Caki2 (cell line): ENCODE measurements at regions not wholly inside any gene's neighbourhood (a gene's known extent, or its start where the extent isn't known, plus 50 kb on each side); places are given as distances from the start of the nearest gene placed in this dataset.
"Not testable (repeated sequence)": the region's sequence is repeated elsewhere in the genome, so short reads cannot be mapped to it uniquely, and the experiment has no call there.

ENCODE experiments used
- DNase-seq: peaks from one replicate; pipeline ENCODE4 v3.0.0-alpha.2; 2015; ENCODE audit warnings: low read depth
- in situ Hi-C: cut with HindIII; loops from 2 replicates; pipeline ENCODE4 v1.10.0; 2016; ENCODE audit warnings: low sequenced_read_pairs, low pct_unique_long_range_greater_than_20kb, mixed read lengths

DNA sequence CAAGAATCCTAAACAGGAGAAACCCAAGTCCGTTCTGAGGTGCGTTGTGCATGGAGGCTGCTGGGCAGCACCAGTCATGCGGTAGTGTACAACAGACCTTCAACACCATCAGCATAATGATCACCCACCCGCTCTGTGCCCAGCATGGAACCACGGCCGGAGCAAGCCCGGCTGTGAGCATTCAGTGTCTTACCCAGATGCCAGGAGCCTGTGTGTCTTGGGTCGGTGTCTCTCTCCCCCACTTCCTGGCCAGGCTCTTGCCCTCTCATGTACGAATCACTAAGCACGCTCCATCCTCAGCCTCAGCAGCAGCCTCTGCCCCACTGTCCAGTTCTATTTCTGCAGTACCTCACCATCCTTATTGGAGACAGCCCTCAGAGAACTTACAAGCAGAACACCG, 231.6 kb upstream of the IRS2 start:
- in situ Hi-C loops = no loop called here
- DNase-seq = no peak

DNA sequence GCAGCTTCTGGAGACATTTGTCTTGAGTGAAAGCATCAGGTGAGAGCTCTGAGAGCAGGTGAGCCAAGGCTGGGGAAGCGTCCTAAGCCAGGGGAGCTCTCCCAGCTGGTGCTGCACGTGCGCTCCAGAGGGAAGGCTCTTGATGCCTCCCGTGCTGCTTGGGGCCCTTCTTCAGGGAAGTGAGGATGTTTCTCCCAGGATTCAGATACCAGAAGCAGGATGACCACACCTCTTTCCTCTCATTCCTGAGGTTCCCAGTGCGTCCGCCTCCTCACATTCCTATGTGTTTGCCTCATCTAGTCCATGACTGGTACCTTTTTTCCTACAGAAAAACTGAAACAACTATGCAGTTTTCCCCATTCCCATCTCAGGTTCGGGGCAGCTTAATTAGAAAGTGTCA, 231.0 kb upstream of the IRS2 start:
- in situ Hi-C loops = no loop called here
- DNase-seq = peak; percentile 87

DNA sequence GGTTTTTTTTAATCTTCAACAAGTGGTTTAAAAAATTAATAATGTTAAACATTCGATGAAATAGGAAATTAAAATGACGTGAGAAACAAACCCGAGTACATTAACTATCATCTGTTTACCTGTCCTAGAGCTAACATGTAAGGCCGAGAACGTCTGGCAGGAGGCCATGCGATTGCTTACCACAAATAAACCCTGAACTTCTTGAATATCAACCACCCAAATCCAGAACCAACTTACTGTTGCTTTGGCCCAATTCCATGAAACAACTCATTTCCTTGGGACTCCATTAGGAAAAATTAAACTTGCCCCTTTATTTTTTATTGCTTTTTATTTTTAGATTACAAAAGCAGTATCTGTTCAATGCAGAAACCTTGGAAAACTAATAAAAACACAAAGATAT, 228.9 kb upstream of the IRS2 start:
- in situ Hi-C loops = no loop called here
- no peak for DNase-seq

DNA sequence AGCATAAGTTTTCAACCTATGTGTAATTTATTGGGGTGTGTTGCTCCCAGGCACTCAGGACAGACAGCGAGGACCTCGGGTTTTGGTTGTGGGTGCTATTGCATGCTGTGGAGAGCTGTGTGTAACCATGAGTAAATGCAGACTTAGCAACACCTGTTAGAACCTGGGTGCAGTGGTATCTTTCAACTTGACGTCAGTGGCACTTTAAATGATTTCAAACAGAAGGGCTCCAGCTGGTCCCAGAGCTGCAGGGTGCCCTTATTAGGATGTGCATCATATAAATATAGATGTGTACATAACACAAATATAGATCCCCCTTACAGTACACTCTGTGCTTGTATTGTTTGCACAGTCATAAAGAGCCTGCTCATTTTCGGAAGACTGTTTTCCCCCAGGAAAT, 228.3 kb upstream of the IRS2 start:
- DNase-seq = no peak
- in situ Hi-C loops = no loop called here

DNA sequence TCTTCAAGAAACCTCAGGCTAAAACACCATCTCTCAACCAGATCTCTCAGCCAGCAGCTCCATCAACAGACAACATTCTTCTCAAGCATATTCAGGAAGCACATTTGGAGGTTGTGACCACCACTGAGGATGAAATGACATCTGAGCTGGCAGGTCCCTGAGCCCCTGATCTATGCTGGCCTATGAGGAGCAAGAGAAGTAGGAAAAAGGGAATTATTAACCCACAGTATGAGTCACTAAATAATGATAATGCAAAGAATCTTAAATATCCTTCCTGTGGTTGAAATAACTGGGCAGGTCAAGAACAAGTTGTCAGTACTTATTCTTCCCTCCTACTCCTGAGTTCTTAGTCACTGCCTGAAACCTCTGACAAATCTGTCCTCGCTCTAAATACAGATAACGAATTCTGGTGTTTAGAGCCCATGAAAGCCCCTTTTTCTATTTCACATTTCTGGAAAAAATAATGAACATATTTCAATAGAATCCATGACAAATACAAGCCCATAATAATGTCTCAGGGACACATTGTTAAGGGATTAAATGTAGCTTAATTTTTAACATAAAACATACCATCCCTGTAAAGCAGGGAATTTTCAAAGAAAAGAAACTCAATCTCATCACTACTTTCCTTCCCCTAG, 225.8 kb upstream of the IRS2 start:
- in situ Hi-C loops = no loop called here
- peak; percentile 98 for DNase-seq

DNA sequence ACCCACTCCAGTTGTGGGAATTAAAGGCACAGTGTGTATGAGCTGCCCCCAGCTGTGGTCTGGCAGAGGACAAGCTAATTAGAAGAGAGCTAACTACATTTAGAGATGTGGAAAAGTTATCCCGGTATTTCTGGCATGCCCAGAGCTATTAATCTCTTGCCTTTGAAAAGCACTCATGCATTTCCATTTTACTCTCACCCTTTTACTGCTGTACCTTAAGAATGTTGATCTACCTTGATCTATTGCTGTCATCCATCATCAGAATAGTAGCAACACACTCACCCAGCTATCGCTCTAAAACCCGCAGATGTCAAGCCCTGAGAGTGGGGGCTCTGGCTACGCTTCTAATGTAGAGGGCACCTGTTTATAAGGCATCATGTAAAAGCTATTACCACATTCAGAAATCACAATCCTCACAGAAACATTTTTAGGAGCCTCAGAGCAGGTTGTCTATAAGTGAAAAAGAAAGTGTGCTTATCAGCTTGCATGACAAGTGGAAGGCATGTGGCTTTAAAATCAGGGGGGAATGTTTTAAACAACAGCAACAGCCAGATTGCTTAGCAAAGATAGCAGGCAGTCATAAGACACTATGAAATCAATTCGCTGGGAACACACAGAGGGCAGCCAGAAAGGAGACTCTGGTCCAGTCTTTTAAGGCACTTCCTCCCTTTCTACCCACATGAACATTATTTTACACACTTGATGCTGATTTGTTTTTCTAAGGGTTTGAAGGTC, 224.2 kb upstream of the IRS2 start:
- in situ Hi-C loops = no loop called here
- DNase-seq = peak; percentile 92

DNA sequence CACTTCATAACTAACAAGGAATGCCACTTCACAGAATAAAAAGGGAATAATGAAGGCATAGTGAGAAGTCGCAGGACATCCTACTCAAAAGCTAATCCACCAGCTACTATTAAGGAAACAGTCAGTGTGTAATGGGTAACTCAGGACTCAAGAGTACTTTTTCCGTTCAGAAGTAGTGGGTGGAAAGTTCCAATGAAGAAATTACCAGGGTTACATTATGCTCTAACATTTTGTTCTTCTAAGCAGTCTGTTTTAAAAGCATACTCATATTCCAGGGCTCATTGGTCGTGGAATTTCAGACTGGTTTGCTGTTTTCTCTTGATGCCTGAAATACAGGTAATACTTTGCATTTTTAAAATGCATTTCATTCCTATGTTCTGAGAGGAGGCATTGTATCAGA, 222.4 kb upstream of the IRS2 start:
- DNase-seq = peak; percentile 83
- in situ Hi-C loops = no loop called here

DNA sequence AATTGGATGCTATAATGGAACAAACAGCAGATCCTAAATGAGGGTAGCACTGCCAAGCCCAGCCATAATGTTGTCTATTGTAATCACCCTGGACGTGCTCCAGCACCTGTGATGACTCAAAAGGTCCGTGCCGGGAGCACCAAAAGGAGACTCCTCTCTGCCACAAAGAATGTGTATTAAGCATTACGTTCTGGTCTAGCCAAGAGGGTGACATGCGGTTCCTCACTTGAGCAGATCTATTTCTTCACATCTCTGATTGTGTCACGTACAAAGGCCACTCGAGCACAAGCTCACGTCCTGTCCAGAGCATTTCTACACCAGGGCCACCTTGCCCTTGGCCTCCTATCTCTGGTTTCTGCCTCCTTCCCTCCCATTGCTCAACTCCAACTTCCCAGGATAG, 219.9 kb upstream of the IRS2 start:
- DNase-seq = peak; percentile 72
- in situ Hi-C loops = no loop called here

DNA sequence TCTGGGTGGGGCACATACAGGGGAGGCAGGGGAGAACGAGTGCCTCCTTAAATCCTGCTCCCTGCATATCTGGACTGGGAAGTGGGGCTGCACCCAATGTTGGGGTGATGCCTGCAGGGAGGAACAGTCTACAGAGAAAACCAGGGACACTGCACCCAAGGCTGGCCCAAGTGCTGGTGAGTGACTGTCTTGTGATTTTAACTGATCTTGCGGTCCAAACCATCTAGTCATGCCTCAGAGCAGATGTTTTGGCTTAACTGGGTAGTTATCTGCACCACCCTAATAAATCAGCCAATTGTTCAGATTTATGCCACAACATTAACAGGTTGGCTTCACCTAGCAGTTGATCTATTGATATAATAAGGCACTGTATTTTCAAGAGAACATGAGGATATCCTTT, 219.2 kb upstream of the IRS2 start:
- in situ Hi-C loops = no loop called here
- DNase-seq = no peak

DNA sequence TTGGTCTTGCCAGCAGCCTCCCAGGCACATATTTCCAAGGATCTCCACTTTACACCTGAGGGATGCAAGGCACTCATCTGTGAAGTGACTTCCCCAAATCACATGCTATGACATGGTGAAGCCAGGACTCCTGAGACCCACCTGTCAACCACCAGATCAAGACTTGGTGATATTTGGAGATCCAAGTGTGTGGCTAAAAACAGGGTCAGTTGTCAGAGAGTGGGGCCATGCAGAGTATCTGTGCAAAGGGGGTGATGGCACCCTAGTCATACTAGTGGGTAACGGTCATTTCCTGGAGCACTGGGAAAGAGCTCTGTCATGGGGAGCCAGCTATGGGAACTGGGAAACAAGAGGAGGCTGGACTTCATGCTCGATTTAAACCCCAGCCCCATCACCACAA, 218.4 kb upstream of the IRS2 start:
- no peak for DNase-seq
- in situ Hi-C loops = no loop called here

DNA sequence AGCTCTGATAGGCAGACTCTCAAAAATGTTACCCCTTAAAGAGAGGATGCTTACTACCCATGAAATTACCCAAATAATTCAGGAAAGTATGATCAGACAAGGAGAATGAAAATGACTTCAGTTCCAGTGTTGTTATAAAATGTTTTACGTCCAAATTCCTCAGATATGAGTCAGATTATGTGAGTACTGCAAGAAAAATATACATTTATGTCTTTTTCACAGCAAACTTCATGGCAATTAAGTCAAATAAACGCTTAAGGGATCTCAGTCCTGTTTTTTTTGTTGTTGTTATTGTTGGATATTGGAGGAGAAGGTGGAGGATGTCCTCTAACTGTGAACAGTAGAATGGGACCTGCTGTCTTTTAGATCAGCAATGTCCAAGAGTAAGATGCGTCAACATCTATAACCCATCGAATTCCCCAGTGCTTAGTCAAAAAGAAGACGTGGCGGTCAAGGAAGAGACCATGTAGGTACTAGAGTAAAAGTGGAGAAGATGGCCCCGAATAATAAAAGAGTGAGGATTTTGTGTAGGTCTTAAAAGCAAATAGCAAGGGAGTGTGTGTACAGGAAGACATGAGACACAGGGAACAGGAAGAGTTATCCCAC, 215.4 kb upstream of the IRS2 start:
- in situ Hi-C loops = no loop called here
- DNase-seq = peak; percentile 59

DNA sequence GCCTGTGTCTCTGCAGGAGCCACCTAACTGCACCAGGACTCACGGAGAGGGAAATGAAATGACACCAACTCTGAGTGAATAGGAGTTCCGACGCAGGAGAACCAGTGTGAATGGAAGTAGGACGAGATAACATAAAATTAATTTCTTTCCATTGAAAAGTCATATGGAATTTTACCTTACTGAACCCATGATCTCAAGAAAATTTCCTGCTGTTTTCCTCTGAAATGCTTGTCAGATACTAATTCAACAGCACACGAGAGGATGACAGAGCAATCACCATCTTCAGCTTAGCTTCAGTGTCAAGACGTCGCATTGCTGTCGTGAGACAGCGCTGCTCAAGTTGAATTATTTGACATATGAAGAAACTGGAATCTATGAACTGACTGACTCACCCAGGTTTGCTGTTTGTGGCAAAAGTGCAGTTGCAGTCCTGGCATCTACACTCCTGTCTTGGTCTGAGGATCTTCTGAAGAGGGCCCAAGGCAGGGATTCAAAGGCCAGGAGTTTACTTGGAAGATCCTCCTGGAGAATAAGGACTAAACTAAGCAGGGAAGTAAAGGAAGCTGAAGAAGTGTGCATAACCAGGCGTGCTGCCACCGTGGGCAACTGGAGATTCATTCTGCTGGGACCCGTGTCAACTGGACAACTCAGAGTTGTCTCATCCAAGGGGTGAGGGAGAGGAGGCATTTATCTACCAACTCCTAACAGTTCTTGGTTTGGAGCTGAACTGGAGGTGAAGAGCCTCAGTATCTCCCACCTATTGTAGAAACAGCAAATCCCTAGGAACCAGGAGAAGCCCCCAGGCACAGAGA, 214.4 kb upstream of the IRS2 start:
- DNase-seq = no peak
- in situ Hi-C loops = no loop called here

DNA sequence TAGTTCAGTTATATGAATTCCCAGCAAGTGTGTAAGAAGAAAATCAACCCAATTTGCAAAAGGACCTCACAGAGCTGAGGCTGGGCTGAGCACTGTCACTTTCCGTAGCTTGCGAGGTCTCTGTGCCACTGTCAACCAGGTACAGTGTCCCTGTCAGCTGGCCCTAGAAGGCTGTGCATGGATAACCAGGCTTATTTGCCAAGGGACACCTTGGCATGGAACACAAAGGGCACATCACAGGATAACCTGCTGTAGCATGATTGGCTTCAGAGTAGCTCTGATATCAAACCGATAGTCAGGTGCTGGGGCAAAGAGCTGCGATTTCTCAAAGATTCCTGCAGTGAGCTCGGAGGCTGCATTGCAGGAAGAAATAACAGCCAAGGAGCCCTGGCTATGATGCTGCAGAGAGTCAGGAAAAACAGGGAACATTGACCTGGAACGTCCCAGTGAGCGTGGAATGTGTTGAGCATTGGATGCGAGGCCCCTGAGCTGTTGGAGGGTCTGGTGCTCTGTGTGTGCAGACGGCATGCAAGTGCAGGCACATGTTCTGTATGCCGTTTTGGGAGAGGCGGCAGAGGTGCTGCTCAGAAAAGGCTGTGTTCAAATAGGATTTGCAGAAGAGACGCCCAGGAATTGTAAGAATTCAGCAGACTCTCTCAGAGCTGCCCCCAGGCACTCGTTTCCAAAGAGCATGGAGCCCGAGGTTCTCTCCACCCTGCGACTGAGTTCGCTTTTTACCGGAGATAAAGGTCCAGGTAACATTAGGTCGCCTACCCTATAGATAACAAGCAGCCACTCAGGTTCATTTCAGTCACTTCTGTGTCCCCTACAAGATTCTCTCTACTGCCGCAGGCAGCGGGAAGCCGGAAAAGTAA, 213.5 kb upstream of the IRS2 start:
- DNase-seq = no peak
- in situ Hi-C loops = no loop called here

DNA sequence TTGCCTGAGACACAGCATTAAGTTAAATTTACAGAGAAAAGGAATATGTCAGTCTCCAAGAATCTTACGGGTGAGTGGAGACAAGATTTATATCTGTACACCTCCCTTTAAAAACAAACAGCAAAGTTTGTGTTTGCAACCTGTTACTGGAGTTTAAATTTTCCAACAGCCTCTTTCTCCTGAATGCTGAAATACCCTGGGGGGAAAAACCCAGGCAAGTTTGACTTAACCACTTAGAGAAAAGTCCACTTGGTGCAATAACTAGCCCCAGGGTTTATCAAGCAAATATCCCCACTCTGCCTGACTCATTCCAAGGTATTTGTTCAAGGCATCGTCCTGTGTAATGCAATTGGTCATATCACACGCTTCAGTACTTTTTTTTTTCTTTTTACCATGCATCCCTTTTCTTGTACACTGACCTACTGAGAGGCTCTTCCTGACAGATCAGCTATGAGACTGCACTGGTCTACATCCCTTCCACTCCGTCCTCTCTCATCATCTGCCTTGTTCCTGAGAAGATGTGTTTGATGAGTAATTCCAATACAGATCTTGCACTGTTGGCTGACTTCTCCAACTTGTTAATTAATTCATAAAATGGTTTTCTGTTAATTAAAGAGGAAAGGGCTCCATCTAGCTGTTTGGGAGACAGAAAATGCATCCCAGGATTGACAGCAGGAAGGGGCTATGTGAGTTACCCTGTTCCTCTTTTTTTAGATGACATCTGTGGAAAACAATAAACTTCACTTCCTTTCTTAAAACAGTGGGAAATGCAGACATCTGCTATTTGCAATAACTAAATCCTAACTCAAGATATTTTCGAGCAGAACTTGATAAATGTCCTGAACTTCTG, 212.5 kb upstream of the IRS2 start:
- in situ Hi-C loops = no loop called here
- peak; percentile 97 for DNase-seq

DNA sequence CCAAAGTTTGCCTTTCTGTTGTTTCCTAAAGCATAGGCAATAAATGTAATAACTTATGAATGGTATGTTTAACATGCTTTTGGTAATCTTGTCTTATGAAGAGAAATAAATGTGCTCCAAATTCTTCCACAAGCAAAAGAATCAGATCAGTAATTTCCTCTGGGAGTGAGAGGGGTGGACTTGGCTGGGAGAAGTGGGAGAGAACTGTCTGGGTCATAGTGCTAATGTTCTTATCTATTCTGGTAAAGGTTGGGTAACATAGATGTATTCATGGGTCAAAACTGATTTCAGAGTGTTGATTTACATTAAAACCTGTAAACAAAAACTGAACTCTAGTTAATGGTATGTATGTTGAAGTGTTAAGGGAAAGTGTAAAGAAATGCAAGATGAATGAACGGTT, 211.7 kb upstream of the IRS2 start:
- no peak for DNase-seq
- in situ Hi-C loops = no loop called here

DNA sequence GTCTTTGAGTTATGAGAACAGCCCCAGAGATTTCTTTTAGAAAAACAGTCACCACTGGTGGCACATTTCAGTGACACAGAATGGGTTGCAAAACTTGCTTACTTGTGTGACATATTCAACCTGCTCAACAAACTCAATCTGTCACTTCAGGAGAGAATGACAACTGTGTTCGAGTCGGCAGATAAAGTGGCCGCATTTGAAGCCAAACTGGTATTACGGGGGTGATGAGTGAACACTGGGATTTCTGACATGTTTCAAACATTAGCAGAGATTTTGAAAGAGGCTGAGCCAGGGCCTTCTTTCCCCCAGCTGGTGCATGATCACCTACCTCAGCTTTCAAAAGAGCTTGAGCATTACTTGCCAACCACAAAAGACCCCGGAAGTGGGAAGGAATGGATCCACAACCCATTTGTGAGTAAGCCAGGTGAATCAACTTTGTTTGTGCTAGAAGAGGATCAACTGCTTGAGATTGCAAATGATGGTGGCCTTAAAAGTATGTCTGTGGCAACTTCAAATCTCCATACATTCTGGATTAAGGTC, 210.7 kb upstream of the IRS2 start:
- in situ Hi-C loops, DNase-seq: not testable (repeated sequence)

DNA sequence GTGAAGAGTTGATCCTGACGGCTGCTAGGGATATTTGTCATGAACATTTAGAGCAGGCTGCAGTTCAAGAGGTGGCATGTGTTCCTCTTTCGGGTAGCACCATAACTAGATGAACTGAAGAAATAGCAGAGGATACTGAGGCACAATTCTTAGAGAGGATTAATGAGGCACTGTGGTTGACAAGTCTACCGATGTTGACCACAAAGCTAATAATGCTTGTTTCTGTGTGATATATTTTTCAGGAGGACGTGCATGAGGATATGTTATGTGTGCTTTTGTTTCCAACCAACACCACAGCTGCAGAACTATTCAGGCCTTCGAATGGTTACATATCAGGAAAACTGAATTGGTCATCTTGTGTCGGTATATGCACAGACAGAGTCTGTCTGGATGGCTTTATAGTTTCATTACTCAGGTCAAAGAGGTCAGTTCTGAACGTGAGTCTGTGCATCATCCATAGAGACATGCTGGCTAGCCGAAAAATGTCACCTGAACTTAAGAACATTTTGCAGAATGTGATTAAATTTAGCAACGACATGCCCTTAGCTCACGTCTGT, 210.1 kb upstream of the IRS2 start:
- no peak for DNase-seq
- in situ Hi-C loops = no loop called here
